ENCODE measurements at regions not wholly inside any gene's neighbourhood (a gene's known extent, or its start where the extent isn't known, plus 50 kb on each side); places are given as distances from the start of the nearest gene placed in this dataset.

DNA sequence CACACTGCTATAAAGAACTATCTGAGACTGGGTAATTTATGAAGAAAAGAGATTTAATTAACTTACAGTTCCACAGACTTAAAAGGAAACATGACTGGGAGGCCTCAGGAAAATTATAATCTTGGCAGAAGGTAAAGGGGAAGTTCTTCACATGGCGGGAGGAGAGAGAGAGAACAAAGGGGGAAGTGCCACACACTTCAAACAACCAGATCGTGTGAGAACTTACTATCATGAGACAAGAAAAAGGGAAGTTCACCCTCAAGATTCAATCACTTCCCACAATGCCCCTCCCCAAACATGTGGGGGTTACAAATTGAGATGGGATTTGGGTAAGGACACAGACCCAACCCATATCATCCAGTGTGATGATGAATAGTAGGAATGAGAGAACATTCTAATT, 366.5 kb downstream of the LRFN5 start:
- DNase-seq (ENCODE audit: low spot score) = no peak

GRCh38 chr14:41972531-41972930, 365.9 kb downstream of the LRFN5 start:
- no peak for DNase-seq (ENCODE audit: low spot score)

- DNase-seq (ENCODE audit: low spot score) = no peak
Measured at GRCh38 chr14:41960281-41960680, 353.6 kb downstream of the LRFN5 start.

DNA sequence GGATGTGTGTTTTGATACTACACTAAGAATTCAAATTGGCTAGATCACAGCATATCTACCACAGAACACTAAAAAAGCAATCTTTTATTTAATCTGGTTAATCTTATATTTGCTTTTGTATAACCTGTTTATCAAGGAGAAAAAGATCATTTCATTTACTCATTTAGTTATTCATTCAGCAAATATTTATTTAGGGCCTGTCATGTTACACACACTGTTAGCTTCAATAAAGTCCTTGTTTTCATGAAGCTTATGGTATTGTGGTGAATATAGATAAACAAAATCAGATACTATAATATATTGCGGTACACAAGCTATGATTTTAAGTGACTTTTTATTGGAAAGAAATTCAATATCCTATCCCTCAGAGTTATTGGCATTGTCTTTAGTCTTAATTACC, 350.8 kb downstream of the LRFN5 start:
- DNase-seq (ENCODE audit: low spot score) = no peak
